OCI-LY1 (cell line): ENCODE measurements at regions not wholly inside any gene's neighbourhood (a gene's known extent, or its start where the extent isn't known, plus 50 kb on each side); places are given as distances from the start of the nearest gene placed in this dataset.

Source experiments
- H2AFZ ChIP-seq: fragments of 200-600 bp; sonication (generic), shearing (Covaris generic); 2 replicates; pipeline ENCODE4 v1.6.0; 2014; ENCODE audit warnings: antibody characterized with exemption, mild to moderate bottlenecking, low read length
- H3F3A ChIP-seq: fragments of 200-600 bp; sonication (generic), shearing (Covaris generic); 2 replicates; pipeline ENCODE4 v1.6.0; 2014; ENCODE audit warnings: mild to moderate bottlenecking, antibody characterized with exemption, low read length, moderate library complexity; ENCODE audit not compliant: insufficient read depth
- H3K27ac ChIP-seq: fragments of 200-600 bp; sonication (generic); 2 replicates; pipeline ENCODE4 v1.5.1; 2014; ENCODE audit warnings: low read length, mixed run types, mild to moderate bottlenecking, low read depth; ENCODE audit not compliant: poor library complexity, severe bottlenecking
- H3K27me3 ChIP-seq: fragments of 200-600 bp; sonication (generic); 2 replicates; pipeline ENCODE4 v1.6.0; 2014; ENCODE audit warnings: antibody characterized with exemption, mild to moderate bottlenecking, low read length, moderate library complexity; ENCODE audit not compliant: insufficient read depth
- H3K36me3 ChIP-seq: fragments of 200-600 bp; sonication (generic); 2 replicates; pipeline ENCODE4 v1.6.1; 2014; ENCODE audit warnings: mild to moderate bottlenecking, antibody characterized with exemption, low read length, moderate library complexity, mixed read lengths; ENCODE audit not compliant: insufficient read depth
- H3K4me1 ChIP-seq: fragments of 200-600 bp; sonication (generic); 2 replicates; pipeline ENCODE4 v1.5.1; 2014; ENCODE audit warnings: mild to moderate bottlenecking, low read length, moderate library complexity; ENCODE audit not compliant: insufficient read depth, severe bottlenecking
- H3K4me2 ChIP-seq: fragments of 200-600 bp; sonication (generic), shearing (Covaris generic); 2 replicates; pipeline ENCODE4 v1.6.1; 2014; ENCODE audit warnings: low read length
- H3K4me3 ChIP-seq: fragments of 200-600 bp; sonication (generic); 2 replicates; pipeline ENCODE4 v1.5.1; 2014; ENCODE audit warnings: low read length, low read depth, mild to moderate bottlenecking, mixed read lengths; ENCODE audit not compliant: poor library complexity, severe bottlenecking
- H3K79me2 ChIP-seq: fragments of 200-600 bp; shearing (Covaris generic); 2 replicates; pipeline ENCODE4 v1.6.1; 2016; ENCODE audit warnings: mixed run types, low read length, mixed read lengths; ENCODE audit not compliant: insufficient read depth
- H3K9ac ChIP-seq: fragments of 200-600 bp; sonication (generic), shearing (Covaris generic); 2 replicates; pipeline ENCODE4 v1.6.1; 2014; ENCODE audit warnings: mild to moderate bottlenecking, low read length, mixed read lengths
- H3K9me2 ChIP-seq: fragments of 200-600 bp; sonication (generic), shearing (Covaris generic); 2 replicates; pipeline ENCODE4 v1.6.1; 2014; ENCODE audit warnings: low read depth, mild to moderate bottlenecking, low read length, mixed read lengths
- H3K9me3 ChIP-seq: fragments of 200-600 bp; shearing (Covaris generic); 2 replicates; pipeline ENCODE4 v1.6.1; 2014; ENCODE audit warnings: low read length, mixed read lengths
- H4K20me1 ChIP-seq: fragments of 200-600 bp; sonication (generic), shearing (Covaris generic); 2 replicates; pipeline ENCODE4 v1.6.0; 2016; ENCODE audit warnings: mild to moderate bottlenecking, low read length; ENCODE audit not compliant: insufficient read depth
- CTCF ChIP-seq: fragments of 200-600 bp; sonication (generic), shearing (Covaris generic); IDR thresholded peaks from 2 replicates; pipeline ENCODE4 v1.5.1; 2017; ENCODE audit warnings: mild to moderate bottlenecking, antibody characterized with exemption, low read length, moderate library complexity, mixed read lengths
- EZH2 ChIP-seq: fragments of 200-600 bp; sonication (generic), shearing (Covaris generic); IDR thresholded peaks from 2 replicates; pipeline ENCODE4 v1.8.0; 2017; ENCODE audit warnings: borderline replicate concordance, mixed run types, mild to moderate bottlenecking, antibody characterized with exemption, low read length, moderate library complexity, mixed read lengths

- H3K27ac ChIP-seq: no peak overlapping the region
- H3K27me3 ChIP-seq: no peaks in the 10 kb centered on the region
- TF ChIP-seq EZH2: no peak
- no peak for TF ChIP-seq CTCF
- no peaks in the 10 kb centered on the region for H3K79me2 ChIP-seq
- H3K4me3 ChIP-seq: no peak overlapping the region
- no peaks in the 10 kb centered on the region for H3F3A ChIP-seq
- H3K4me2 ChIP-seq: no peak overlapping the region
- H2AFZ ChIP-seq: no peak overlapping the region
- peaks cover 8% of the 10 kb centered on the region; the same call in 1 of the 2 replicates for H3K9me3 ChIP-seq
- H3K9ac ChIP-seq: no peak overlapping the region
- H4K20me1 ChIP-seq: no peaks in the 10 kb centered on the region
- H3K9me2 ChIP-seq: no peaks in the 10 kb centered on the region
- H3K4me1 ChIP-seq: no peaks in the 10 kb centered on the region
- H3K36me3 ChIP-seq: no peaks in the 10 kb centered on the region
Observed at GRCh38 chr5:118253225-118254061, 734.9 kb downstream of the DTWD2 start.

GRCh38 chr5:118249386-118249785 is 739.0 kb downstream of the DTWD2 start:
- H3K4me1 ChIP-seq: no peaks in the 10 kb centered on the region
- H3K27me3 ChIP-seq: no peaks in the 10 kb centered on the region
- no peak overlapping the region for H2AFZ ChIP-seq
- H3K4me3 ChIP-seq: no peak overlapping the region
- H3K4me2 ChIP-seq: no peak overlapping the region
- no peaks in the 10 kb centered on the region for H3F3A ChIP-seq
- H3K9me3 ChIP-seq: peaks cover 8% of the 10 kb centered on the region; the same call in 1 of the 2 replicates
- no peak for TF ChIP-seq CTCF
- TF ChIP-seq EZH2: no peak
- no peak overlapping the region for H3K9ac ChIP-seq
- H3K9me2 ChIP-seq: no peaks in the 10 kb centered on the region
- H4K20me1 ChIP-seq: no peaks in the 10 kb centered on the region
- no peaks in the 10 kb centered on the region for H3K79me2 ChIP-seq
- H3K27ac ChIP-seq: no peak overlapping the region
- H3K36me3 ChIP-seq: no peaks in the 10 kb centered on the region

- TF ChIP-seq CTCF: no peak
- TF ChIP-seq EZH2: no peak
- Histone ChIP-seq H3K4me1 (no peaks in the 10 kb centered on the region), H3K9me3 (peaks cover 8% of the 10 kb centered on the region; the same call in 1 of the 2 replicates), H3K27ac (no peak overlapping the region), H3K4me2 (no peak overlapping the region), H4K20me1 (no peaks in the 10 kb centered on the region), H3K9me2 (no peaks in the 10 kb centered on the region), H3K9ac (no peak overlapping the region), H3K4me3 (no peak overlapping the region), H3K36me3 (no peaks in the 10 kb centered on the region), H3K79me2 (no peaks in the 10 kb centered on the region), H3F3A (no peaks in the 10 kb centered on the region), H3K27me3 (no peaks in the 10 kb centered on the region), H2AFZ (no peak overlapping the region)
Observed at GRCh38 chr5:118247458-118247857, 740.9 kb downstream of the DTWD2 start.
